Activated CD8-positive, alpha-beta memory T cell treated with anti-CD3 and anti-CD28 coated beads, Interleukin-2, amount 50 U/mL, for 24 hours (primary cell): ENCODE measurements at regions not wholly inside any gene's neighbourhood (a gene's known extent, or its start where the extent isn't known, plus 50 kb on each side); places are given as distances from the start of the nearest gene placed in this dataset.

Experiments used
- DNase-seq: peaks from one replicate; pipeline ENCODE4 v3.0.0-alpha.2; 2020; ENCODE audit errors: extremely low read depth

DNA sequence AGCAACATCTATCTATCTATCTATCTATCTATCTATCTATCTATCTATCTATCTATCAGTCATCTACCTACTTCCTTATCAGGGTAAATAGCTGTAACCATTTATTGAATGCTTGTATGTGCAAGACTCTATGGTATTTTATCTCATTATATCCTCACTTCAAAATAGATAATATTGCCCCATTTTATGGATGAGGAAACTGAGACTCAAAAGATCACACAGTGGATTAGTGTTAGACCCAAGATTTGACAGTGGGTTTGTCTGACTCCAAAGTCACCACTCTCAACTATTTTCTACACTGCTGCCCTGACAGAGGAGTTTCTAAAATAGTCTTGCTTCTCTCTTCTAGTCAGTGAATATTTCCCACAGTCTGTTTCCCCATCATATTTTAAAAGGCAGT lies 94.3 kb upstream of the NR3C1 start:
- no peak for DNase-seq

DNA sequence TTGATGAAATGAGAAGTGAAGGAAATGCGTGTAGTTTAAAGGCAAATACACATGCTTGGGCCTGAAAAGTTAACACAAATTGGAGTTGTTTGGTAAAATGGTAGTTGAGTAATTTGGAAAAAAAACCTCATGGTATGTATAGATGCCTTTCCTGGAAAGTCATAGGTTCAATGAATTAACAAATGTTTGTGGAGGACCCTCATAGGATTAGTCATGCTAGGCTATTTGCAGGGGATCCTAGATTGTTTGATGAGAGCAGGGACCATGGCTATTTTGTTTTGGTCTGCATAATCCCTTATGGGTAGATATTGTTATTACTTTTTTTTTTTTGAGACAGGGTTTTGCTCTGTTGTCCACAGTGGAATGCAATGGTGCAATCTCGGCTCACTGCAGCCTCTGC lies 93.5 kb upstream of the NR3C1 start:
- no peak for DNase-seq

DNA sequence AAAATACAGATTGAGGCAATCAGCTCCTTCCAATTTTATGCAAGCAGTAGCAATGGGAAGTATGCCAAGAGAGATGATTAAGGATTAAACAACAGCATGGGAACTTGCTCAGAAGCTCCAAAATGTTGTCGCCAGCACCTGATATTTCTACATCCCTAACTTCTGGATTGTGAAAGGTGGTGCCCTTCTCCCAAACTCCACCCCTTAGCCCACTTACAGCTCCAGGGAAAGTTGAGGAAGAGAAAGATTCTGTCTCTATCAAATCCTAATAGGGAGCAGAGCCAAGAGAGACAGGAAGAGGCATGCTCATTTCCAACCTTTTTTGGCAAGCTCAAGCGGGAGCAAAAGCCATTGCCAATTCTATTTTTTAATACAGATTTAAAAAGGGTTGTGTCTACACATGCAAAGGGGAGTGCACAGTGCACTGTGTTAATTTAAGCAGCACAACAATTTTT lies 92.4 kb upstream of the NR3C1 start:
- no peak for DNase-seq

DNA sequence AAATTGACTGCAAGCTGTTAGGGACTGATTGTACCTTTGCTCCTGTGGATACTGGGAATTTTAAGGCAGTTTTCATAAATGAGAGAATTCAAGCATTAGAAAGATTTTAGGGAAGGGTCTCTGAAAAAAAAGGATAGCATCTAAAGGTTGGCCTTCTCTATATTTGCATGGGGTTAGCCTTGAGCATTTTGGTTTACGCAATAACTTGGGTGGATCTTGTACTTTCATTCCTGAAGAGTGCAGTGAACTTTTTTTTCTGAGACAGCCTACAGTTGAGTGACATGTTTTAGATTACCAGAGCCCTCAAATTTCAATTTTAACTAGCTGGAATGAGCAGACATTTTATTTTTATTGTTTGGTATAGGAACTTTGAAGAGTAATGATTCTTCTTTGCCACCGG lies 91.6 kb upstream of the NR3C1 start:
- no peak for DNase-seq

DNA sequence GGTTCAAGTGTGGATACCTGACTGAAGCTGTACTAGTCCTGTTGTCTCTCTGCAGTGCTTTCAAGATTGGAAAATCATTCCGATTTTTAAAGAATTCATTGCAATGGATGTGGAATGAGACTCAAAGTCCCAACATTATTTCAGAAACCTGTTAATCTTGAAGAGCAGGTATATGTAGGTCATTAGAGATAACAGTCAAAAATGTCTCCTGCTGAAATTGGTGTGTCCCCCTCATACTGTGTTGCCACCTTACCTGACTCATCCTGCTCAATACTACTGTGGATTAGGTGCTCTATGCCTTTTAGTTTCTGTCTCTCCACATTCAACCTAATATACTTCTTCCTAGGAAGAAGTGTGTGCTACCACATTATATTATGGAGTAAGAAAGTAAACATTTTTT lies 91.1 kb upstream of the NR3C1 start:
- DNase-seq, result no peak

DNA sequence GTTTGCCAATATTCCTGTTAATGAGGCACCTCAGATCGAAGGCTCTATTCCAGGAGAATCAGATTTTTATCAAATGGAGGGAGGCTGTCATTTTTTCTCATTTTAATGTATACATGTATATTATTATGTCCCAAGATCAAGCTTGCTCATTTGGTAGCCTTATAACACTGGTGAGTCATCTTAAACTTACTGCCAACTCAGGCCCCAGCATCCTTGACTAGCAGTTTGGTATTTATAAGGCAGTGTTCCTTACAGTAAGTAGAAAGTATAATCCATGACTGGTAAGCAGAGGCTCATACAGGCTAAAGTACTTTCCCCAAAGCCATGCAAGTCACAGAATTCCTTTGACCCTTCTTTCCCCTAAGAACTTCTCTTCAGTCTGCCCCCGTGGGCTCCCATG lies 90.7 kb upstream of the NR3C1 start:
- DNase-seq, result no peak

DNA sequence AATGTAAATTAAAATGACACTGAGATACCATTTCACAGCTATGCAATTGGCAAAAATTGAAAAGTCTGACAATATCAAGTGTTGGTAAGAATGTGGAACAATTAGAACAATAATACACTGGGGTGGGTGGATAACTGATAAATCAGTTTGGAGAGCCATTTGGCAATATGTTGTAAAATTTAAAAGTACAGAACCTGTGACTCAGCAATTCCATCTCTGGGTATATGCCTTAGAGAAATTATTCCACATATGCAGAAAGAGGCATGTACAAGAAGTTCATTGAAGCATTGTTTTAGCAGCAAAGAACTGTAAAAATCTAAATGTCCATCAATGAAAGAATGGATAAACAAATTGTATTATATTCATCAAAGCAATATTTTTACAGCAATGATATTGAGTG lies 89.3 kb upstream of the NR3C1 start:
- no peak for DNase-seq

DNA sequence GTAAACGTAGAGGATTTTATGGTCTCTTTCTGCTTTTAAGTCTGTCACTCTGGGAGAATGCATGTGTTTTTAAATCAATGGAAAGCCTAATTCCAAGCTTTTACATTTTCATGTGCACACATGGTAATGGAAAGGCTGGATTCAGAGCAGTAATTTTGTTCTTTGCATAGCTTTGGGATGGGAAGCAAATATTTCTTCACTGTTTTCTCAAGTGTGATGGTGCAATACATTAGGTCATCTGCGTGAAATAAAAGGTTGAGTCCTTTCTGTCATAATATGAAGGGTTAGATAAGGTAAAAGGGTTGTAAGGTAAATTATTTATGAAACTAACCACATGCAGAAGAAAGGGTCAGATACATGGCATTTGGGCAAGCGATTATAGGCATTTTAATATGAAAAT lies 88.2 kb upstream of the NR3C1 start:
- no peak for DNase-seq

DNA sequence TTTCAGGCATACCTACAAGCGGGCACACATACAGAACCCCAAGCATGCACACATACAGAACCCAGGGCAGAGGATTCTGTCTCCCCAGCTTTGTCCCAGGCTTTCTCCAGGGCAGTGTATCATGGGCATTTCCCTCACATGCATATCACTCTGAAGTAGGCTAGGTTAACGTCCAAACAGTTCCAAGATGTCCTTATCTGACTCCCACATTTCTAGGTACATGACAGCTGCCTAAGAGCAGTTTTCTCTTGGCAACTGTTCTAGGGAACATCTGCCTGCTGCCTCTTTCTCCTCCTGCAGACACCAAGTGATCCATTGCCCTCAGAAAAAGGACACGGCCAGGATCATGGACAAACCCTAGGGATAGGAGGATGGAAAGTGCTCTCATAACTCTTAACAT lies 84.9 kb upstream of the NR3C1 start:
- DNase-seq, result no peak

DNA sequence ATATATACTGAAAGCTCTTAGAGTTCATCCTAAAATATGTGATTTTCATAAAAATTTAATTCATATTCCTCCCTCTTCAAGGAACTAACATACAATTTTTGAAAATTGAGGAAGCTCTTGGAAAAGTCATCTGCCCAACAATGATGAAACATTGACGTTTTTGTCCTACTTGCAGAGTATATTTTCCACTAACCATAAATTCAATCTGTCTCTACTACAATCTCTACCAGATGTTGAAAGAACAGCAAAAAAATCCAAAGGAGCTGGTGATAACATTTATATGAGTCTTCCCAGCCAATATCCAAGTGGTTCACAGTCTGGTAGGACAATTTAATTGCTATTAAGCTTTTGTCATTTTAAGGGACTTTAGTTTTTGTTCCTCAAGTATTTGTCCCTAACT lies 81.1 kb upstream of the NR3C1 start:
- no peak for DNase-seq

DNA sequence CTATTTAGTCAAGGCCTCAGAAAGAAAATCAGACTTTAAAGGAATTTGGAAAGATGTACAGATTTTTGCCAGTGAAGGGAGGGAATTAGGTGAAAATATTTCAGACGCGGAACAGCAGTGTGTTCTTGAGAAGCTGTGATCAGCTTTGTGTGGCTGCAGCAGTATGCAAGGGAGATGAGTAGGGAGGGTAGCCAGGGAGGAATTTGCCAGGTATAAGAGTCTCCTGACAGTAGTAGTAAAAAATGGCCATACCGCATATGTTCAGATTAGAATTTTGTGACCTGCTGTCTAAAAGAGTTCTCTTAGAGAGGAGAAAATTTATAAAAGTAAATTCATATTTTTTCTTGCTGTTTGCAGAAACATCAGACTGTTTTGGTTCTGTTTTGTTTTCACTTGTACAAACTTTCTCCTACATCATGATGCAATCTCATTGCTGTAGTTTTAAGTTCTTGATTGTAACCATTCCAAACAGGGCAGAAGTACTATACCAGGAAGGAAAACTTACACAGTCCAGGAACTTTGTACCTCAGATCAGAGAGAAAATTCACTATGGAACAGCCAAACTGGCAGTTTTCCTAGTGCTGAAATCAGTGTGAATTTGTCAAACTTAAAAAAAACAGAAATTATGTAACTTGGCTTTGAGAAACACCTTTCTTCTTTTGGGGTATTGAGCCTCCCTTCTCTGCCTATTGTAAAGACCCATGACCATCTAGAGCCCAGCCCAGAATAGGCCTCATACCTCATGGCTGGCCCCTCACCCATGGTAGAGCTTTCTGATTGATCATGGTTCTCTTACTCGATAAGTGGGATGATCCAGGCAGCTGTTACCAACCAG lies 78.4 kb upstream of the NR3C1 start:
- DNase-seq, result no peak

DNA sequence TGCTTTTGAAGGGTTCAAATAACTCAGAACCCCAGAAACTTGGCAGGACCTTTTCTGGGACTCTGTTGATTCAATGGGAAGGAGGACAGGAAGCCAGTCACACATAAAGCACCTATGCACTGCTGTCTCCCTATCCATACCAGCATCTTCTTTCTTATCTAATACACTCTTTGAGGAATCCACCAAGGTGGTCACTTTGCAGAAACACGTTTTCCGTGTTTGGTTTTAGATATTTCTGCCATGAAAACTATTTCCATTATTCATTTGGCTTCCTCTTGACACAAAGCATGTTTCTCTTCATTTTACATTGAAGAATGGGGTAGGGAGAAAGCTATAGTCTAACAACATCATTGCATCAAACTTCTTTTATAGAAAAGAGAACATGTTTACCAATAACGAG lies 76.5 kb upstream of the NR3C1 start:
- no peak for DNase-seq

DNA sequence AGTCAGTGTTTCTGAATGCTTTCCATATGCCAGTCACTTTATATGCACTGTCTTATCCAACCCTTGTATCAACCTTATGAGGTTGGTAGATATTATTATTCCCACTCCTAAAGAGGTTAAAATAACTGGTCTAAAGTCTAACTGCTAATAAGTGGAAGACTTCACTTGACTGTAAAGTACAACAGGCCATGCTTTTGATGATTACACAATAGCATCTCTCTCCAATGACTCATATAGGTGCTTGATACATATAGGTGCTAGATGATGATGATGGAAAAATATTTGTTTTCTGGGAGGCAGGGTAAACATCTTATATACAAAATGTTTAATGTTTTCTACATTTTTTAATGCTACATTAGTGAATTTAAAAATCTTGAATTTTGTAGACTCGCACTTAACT lies 75.9 kb upstream of the NR3C1 start:
- DNase-seq, result no peak

DNA sequence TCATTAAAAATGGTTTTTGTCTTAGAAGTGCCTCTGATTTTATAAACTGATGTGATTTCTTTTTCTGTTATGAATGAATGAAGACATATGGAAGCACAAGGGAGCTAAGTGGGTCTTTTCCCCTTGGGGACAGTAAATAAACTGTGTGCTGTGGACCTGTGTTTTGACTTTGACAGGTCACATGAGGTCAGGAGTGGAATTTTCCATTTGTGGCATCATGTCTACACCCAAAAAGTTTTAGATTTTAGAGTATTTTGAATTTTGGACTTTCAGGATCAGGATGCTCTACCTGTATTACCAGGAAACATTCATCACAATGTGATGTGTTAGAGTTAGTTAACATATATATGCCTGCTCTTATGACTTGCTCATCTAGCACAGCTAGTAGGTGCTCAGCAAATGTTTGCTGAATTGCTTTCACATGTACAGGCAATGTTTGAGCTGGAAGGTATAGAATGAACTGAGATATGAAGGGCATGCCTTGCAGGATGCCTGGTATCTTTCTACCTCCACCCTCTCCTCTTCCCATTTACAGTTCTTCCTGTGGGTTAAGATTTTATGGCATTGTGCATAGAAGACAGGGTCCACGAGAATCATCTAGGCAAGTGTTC lies 73.2 kb upstream of the NR3C1 start:
- DNase-seq, result no peak

DNA sequence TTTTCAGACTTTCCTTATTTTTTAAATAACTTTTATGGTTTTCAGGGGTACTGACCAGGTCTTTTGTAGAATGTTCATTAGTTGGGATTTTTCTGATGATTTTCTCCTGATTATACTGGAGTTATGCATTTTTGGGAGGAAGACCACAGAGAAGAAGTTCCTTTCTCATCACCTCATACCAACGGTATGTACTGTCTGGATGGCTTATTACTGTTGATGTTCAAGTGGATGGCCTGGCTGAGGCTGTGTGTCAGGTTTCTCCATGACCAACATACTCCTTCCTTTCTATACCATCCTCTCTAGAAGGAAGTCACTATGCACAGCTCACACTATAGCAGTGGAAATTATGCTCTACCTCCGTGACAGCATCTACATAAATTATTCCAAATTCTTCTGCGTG lies 71.1 kb upstream of the NR3C1 start:
- no peak for DNase-seq

DNA sequence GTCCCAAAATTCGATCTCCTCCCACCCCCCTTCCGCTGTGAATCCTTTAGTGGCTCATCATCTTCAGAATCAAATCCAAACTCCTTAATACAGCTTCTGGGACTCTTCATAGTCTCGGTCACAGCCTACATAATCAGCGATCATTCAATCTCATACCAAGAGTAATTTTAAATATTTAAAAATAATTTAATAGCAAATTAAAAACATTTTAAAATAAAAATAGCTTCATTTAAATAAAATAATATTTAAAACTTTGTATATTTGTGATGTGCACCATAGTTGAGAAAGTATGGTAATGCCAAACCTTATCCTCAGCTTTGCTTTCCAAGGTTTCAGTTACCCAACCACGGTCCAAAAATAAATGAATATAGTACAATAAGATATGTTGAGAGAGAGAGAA lies 70.0 kb upstream of the NR3C1 start:
- no peak for DNase-seq

DNA sequence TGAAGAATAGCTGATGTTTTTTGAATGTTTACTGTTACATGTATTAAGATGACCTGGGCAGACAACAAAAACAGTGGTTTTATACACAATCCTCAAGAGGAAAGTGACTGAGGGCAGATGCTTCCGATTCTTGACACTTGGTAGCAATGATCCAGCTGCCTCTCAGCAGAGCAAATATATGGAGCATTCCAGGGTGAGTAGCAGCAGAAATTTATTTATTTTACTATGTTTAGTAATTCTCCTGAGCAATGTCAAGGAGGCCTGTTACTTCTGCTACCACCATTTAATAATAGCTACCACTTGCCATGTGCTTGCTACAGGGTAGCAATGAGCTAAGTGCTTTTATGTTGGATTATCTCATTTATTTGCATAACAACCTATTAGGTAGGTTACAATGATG lies 69.1 kb upstream of the NR3C1 start:
- no peak for DNase-seq

DNA sequence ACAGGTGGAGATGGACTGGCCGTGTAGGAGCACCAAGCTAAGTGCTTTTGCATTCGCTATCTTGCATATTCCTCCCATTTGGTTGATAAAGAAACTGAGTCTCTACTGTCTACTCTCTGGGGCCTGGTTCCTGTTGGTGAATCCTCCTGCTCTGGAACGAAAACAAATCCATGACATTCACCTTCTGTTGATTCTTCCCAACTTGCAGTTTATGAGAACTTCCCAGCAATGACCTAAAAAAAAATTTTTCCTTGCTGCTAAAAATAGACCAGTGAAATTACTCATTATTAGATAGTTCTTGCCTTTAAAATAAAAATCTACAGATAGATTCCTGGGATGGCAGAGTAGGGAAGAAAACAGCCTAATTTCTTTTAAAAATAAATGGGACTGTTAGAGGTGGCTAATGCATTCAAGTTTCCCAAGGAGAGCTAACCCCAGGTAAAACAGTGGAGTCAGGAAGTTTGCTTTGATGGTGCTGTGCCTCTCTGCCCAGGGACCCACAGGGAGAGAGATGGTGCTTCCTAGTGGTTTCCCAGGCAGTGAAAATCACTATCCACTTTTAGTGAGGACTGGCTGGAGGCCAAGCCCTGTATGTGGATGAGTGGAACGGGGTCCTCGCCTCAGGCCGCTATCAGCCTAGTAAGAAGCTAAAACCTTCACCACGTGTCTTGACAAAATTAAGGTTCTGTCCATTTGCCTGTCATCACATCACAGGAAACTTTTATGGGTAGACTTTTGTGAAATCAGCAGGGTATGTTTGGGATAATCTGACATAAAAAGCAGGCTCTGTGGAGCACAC lies 68.4 kb upstream of the NR3C1 start:
- no peak for DNase-seq

DNA sequence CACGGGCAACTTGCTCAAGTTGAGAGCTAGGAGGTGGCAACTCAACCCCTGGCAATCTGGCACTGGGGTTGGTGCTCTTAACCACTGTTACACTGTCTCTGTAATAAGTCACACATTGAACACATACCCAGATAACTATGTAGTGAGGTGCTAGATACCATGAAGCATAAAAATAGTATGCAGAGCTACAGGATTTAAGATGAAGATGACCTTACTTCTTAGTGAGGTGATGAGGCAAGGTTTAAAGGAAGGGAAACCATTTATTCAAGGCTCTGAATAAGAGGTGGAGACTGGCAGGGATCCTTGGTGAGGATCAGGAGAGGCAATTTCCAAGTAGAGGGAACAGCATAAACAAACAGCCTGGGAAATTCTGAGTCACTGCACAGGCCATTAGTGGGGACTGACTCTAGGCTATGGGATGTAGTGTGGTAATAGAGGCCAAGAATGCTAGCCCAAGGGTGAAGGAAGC lies 67.6 kb upstream of the NR3C1 start:
- no peak for DNase-seq

DNA sequence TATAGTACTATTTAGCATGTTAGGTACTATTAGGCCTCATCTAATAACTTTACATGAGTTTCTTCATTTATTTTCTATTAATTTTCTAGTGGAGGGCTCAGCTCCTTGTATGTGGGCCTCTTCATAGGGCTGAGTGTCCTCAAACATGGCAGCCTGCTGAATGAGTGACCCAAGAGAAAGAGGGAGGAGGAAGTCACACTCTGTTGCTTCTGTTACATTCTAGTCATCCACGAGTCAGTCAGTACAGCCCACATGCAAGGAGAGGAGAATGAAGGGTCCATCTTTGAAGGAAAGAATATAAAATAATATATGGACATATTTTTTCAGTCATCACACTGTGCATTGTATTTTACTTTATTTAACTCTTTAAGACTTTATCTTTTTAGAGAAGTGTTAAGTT lies 66.6 kb upstream of the NR3C1 start:
- no peak for DNase-seq

DNA sequence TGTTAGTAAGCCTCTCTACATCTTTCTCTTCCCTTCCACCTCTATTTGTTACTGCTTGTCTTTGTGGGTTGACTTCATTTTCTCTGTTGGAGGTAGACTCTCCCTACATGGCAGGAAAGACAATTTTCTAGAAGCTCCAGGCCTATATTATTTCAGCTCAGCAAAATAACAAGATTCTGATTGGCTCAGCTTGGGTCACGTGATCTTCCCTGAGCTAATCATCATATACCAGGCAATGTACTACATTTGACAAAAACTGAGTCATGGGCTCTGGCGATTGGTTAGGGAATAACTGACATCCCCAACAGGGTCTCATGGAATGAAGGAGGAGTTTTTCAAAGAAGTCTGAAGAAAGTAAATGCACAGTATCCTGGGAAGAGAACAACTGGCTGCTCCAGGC lies 65.6 kb upstream of the NR3C1 start:
- no peak for DNase-seq

DNA sequence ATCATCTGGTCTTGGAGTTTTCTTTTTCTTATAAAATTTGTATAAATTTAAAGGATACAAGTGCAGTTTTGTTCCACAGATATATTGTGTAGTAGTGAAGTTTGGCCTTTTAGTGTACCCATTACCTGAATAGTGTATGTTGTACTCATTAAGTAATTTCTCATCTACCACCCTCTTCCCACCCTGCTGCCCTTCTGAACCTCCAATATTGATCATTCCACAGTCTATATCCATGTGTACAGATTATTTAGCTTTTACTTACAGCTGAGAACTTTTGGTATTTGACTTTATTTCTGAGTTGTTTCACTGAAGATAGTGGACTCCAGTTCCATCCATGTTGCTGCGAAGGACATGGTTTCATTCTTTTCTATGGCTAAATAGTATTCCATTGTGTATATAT lies 63.1 kb upstream of the NR3C1 start:
- DNase-seq, result no peak
